ENCODE measurements at regions not wholly inside any gene's neighbourhood (a gene's known extent, or its start where the extent isn't known, plus 50 kb on each side); places are given as distances from the start of the nearest gene placed in this dataset.
"Not testable (repeated sequence)": the region's sequence is repeated elsewhere in the genome, so short reads cannot be mapped to it uniquely, and the experiment has no call there.

DNA sequence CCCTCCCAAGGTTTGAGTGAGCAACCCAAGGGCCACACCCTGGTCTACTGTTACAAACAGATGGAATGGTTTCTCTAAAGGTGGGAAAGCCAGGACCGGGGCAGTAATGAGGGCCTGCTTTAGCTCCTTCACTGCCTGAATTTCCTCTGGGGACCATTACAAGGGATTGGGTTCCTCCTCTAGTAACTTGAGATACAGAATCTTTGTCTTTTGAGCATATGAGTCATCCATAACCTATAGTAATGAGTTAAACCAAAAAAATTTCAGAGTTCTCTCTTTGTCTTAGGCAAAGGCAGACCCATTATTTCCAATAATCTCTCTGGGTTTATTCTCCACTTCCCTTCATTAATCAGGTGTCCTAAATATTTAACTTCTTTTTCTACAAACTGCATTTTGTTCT, 618.8 kb downstream of the HINT1 start:
- no peak for DNase-seq

DNA sequence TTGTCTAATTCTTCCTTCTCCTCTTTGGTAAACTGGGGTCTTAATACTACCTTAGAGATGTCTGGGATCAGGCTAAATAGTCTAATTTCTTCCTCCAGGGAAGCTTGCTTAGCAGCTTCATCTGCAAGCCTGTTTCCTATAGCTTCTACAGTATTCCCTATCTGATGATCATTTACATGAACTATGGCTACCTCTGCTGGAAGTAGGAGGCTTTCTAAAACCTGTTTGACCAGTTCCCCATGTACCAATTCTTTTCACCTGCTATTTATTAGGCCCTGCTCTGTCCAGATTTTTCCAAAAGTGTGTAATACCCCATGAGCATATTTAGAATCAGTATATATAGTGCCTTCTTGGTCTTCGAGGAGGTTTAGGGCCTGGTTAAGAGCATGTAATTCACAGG, 619.8 kb downstream of the HINT1 start:
- no peak for DNase-seq

DNA sequence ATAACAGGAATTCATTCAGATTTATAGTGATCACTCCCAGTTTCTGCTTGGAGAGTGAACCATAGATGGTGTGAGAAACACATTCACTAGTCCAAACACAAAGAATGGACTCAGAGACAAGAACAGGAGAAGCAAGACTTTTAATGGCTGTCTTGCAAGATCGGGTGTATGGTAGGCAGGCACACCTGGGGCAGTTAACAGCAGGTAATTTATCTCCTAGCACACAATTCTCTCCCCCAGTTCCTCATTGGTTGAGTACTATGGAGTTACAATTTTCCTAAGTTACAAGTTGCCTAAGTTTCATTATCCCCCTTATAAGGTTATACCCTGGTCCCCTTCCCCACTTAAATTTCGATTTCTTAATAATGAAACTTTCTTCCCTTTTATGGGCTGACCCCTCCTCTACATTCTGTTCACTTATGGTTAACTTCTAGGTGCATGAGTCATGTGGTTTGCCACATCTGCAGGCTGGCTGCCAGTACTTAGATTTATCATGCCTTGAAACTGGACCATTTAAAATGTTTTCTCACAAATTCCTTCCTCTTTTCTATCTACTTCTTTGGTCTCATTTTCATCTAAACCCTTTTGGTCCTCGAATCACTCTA, 623.3 kb downstream of the HINT1 start:
- no peak for DNase-seq

DNA sequence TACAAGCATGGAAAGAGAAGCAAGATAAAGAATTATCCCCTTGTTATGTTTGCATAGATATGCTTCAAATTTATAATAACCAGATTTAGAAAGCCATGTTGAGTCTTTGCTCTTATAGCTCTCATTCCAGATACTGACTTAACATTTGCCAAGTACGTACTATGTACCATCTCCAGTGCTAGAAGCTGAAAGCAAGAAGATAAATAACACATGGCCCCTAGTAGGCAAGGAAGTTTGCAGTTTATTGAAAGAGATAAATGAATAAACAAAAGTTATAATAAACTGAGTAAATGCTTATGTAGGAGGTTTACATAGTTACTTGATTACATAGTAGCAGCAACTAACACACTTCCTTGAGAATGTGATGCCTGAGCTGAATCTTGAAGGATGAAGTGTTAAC, 628.4 kb downstream of the HINT1 start:
- DNase-seq: no peak

DNA sequence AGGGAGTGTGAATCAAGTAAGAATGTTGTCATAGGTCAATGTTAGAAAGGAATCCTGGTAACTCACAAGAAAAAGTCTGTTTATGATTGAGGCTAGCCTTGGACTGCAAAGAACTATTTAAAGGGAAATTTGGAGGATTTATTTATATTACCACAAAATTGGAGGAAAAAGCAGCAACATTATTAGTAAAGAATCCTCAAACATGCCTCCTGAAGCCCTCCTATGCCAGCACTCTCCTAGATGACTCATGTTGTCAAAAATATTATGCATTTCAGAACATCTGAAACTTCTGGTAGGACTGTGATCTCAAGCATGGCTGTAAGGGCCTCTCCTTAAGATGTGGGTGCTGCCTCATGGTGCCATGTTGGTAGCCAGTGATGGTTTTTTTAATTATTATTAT, 628.5 kb downstream of the CHSY3 start:
- no peak for DNase-seq

DNA sequence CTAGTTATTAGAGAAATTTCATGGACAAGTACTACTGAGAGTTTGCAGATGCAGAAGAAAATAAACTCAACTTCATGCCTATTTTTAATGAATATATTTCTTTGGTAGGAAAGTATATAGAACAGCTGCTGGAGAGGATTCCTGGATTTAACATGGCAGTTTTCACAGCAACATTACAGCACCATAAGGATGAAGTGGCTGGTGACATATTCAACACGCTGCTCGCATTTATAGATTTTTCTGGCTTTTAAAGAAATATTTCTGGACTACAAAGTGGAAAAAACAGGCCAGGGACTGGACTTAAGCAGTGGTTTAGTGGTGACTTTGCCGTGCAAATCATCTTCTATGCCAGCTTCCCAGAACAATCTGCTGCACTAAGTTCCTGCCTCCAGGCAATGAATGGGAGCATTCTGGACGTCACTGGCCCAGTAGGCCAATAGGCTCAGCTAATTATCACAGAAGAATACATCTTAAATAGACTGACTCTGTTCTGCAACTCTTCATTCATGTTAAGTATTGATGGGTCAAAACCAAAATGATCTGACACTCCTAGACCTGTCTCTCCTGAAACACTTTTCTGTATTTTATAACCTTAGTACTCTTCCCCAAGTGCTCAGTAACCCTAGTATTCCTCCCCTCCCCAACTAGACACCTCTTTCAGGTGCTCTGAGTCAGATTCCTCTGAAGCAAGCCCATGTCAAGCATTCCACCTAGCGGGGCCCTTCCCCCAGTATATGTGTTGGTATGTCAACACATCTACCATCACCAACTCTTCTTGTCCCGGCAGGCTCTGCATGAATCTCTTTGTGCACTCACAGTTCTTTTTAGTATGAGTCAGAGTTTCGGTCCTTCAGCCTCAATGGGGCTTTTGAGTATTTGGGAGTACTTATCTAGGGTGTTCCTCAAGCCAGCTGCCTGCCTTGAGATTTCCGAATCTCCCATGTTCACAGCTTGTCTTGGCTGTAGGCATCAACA, 625.5 kb downstream of the CHSY3 start:
- DNase-seq: no peak

DNA sequence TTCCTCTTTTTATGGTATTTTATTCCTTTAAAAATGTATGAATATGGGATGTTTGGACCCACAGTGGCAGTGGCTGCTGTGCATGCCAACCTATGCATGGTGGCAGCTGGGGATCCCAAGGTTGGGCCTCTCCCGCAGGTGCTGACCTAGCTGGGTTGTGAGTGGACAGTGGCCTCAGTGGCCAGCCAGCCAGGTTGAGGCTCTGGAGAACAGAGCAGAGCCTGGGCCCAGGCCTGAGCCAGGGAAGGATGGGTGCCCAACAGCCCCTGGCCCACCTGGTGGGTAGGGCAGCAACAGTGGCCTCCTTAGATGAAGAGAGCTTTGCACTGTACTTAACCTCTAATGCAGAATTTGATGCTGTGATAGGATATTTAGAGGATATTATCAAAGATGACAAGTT, 624.8 kb downstream of the CHSY3 start:
- no peak for DNase-seq

DNA sequence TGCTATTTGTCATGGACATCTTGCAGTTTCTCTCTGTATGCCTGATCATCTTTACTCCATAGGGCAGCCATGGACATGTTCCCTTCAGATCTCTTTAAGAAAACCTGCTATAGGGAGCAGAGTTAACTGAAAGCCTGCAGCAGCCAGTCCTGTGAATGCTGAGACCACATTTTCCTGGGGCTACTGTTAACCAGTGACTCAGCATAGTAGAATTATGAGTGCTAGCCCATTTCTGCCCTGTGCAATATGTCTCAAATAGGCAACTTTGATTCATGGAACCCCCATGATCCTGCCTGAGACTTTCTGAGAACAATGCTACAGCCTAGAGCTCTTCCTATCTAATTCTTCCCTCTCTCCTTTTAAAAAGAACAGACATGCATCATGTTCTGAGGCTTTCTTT, 624.2 kb downstream of the CHSY3 start:
- DNase-seq: no peak

DNA sequence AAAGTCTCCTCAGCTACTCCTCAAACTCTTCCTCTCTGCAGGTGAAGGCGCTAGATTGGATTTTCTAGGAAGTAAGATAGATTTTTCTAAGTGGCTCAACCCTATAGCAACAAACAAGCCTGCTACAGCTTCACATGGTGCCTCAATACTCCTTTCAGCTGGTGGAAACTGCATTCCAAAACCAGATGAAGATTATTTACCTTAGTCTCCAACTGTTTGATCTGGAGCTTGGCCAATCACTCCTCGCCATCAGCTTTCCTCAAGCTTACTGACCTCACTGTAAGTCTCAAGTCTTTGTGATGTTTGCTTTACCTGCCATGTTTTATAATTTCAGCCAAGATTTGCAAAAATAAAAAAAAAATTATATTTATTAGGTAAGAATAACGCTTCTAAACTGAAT, 622.4 kb downstream of the CHSY3 start:
- DNase-seq: peak; percentile 36

DNA sequence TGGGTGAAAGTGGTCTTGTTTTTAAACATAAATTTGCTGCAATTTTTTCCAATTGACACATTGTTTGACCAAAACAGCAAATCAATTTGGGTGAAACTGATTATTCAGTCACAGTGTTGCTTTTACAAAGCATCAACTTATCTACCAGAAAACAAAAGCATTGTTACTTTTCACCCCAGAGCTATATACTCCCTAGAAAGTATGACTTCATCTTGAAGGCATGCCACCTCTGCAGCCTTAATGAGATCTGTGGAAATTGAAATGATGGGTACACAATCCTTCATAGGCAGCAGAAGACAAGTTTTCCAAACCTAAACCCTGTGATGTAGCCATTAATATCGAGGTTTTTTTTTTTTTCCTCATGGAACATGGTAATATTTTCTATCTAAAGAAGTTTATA, 615.9 kb downstream of the CHSY3 start:
- DNase-seq: no peak

DNA sequence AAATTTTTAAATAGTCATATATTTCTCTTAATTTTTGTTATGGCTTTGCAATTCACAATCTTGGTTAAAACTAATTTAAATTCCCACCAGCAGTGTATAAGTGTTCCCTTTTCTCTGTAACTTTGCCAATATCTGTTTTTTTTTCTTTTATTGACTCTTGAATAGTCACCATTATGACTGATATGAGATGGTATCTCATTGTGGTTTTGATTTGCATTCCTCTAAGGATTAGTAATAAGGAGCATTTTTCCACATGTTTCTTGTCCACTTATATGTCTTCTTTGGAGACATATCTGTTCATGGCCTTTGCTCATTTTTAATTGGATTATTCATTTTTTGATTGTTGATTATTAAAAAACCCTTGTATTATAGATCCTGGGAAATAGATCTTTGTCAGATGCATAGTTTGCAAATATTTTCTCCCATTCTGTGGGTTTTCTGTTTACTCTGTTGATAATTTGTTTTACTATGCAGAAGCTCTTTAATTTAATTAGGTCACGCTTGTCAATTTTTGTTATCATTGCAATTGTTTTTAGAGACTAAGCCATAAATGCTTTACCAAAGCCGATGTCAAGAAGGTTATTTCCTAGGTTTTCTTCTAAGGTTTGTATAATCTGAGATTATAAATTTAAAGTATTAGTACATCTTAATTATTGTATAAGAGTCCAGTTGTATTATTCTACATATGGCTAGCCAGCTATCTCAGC, 610.9 kb downstream of the CHSY3 start:
- DNase-seq: no peak

DNA sequence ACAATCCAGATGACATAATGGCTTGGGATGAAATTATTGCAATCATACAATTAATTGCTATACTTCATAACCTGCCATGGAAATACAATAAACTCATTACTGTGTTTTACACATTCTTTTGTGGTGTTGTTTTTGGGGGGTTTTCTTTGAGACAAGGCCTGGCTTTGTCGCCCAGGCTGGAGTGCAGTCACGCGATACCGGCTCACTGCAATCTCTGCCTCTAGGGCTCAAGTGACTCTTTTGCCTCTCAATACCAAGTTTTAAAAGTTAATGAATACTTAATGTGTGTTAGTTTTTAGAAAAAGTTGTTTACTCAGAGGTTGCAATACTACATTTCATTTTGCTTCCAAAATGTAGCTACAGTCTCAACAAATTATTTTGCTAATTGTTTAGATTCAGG, 598.4 kb downstream of the CHSY3 start:
- no peak for DNase-seq

DNA sequence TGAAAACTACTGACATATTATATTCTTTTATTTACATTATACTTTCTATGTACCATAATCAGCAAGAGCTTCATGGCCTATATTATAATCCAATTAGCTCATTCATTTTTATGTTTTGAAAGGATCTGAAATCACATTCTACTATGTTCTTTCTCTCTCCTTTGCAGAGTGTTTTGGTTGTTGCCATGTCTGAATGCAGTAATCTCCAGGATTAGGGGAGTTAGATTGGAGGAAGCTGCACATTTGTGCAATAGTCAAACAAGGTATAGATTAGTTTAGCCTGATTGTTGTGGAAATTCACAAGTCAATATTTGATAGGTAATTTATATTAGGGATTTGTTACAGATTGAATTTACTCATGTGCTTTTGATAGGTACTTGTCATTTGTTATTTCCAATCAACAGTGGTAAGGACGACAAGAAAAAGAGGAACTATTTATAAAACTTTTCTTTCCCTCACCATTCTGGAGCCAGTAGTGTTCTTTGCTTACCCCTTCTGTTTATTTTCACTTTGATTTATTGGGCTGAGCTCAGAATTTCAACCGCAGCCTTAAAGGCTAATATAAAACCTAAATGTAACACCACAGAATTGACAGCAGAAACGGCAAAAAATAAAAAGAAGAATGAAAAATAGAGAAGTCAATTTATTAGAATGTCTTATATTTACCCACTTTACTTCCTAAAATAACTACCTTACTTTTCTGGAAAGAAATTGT, 597.0 kb downstream of the CHSY3 start:
- DNase-seq: no peak

DNA sequence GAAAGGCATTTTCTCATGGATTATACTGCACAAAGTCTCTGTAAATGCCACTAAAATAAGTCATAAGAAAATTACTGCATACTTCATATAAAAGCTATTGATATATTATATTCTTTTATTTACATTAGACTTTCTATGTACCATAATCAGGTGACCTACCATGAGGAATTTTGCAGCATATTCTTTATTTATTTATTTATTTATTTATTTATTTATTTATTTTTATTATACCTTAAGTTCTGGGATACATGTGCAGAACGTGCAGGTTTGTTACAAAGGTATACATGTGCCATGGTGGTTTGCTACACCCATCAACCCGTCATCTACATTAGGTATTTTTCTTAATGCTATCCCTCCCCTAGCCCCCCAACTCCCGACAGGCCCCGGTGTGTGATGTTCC, 596.2 kb downstream of the CHSY3 start:
- not testable (repeated sequence) for DNase-seq

DNA sequence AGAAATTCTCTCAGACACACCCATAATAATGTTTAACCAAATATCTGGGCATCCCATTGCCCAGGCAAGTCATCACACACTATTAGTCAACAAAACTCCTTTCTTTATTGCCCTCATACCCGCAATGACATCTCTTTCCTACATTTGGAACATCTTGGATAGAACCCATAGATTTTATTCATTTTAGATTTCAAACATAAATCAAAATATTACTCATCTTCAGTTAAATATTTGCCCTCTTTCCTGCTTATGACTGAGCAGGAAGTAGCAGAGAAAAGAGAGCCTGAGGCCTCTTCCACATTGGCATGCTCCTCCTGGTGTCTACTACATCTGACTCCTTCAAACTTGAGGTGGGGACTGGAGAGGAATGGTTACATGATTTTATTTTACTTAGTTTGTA, 592.0 kb downstream of the CHSY3 start:
- no peak for DNase-seq

DNA sequence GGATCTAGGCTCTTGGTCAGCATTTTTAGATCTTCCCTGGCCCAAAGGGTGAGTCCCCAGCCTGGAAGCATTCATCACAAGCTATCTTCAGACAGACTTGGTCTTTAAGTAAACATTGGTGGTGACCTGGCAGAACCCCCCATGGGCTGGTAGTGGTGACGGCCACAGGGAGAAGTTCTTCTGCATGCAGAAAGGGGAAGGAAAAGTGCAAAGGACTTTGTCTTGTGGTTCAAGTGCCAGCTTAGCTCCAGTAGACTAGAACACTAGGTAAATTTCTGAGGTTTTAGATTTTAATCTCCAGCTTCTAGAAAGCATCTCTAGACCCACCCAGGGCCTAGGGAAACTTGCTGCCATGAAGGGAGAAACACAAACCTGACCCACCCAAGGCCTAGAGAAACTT, 584.0 kb downstream of the CHSY3 start:
- DNase-seq: no peak

DNA sequence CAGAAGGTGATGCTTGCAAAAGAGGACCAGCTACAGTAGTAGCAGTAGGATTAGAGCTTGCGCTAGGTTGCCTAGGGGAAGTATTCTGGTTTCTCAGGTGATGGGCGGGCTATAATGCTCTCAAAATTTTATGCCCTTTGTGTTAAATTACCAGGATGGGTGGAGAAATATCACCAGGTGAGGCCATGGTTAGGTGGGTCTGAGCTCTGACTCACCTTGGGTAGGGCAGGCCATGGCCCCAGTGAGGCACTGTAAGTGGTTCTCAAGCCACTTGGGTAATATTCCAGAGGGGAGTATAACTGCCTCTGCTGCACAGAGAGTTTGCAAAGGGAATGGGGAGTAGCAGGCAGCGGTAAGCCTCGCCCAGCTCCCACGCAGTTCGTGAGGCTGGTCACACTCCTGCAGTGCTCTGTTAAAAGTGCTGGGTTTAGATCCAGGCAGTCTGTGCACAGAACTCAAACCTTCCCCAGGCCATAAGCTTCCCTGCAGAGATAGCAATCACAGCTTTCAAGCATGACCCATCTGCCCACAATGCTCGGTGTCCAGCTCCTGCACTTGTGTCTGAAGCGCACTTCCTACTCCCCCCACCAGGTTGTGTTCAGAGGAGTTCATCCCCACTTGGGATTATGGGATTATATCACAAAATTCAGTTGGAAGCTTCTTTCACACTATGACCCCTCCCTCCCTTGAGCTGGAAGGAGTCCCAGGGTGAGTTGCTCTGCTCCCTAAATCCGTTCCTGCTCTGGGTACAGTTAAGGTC, 575.0 kb downstream of the CHSY3 start:
- DNase-seq: no peak

DNA sequence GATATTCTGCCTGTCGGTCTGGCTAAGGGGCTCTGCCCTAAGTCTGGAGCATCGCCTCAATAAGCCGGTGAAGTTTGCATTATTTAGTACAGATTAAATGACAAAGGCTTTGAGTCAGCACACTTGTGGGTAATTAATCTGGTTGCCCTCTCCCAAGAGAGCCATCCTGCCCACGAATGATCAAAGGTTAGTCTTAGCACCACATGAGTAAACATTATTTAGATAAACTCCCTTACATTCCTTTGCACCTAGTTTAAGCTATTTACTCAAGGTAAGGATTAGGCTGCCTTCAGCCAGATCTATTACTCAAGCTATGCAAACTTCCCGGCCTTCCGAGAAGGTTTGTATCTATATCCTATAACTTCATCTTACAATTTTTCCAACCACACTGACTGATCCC, 572.1 kb downstream of the CHSY3 start:
- DNase-seq: no peak

DNA sequence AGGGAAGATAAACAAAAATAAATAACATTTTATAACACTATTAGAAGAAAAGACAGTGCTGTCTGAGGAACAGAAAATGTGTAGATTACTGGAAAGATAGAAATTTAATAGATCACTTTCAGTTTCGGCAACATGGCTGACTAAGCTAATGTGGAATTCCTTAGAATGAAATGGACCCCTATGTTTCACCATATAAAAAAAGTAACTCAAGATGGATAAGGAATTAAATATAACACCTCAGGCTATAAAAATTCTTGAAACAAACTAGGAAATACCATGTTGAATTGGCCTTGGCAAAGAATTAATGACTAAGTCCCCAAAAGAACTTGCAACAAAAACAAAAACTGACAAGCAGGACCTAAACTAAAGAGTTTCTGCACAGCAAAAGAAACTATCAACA, 558.3 kb downstream of the CHSY3 start:
- DNase-seq: no peak

DNA sequence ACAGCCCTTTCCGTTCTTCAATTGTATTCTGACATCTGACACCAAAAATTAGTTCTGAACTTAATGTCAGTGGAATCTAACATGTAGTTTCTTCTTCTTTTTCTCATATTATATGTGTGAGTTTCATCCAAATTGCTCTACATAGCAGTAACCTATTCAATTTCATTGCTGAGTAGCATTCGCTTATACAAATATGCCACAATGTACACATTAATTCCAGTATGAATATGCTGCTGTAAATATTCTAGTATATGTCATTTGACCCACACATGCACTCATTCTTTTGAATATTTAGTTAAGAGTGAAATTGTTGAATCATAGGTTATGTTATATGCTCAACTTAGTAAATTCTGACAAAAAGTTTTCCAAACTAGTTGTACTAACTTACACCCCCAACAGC, 550.9 kb downstream of the CHSY3 start:
- no peak for DNase-seq

DNA sequence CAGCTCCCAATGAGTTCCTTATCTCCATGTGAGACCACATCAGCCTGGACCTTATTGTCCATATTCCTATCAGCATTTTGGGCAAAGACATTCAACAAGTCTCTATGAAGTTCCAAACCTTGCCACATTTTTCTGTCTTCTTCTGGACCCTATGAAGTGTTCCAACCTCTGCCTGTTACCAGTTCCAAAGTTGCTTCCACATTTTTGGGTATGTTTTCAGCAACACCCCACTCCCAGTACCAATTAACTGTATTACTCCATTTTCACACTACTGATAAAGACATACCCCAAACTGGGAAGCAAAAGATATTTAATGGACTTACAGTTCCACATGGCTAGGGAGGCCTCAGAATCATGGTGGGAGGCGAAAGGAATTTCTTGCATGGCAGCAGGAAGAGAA, 548.5 kb downstream of the CHSY3 start:
- no peak for DNase-seq

DNA sequence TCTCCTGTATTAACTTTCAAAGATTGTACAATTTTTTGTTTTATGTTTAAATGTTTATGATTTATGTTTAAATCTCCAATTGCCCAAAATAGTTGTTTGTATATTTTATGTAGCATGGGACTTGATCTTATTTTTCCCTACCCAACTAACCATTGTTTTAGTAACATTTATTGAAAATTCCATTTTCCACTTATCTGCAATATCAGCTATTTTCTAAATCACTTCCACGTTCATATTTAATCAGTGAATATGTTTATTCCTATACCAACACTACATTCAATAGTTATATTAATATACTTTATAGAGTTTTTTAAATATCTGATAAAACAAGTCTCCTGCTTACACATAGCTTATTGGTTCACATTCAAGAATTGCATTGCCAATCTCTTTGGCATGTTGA, 532.2 kb downstream of the CHSY3 start:
- no peak for DNase-seq
